Effector memory CD4-positive, alpha-beta T cell (primary cell): ENCODE measurements at regions not wholly inside any gene's neighbourhood (a gene's known extent, or its start where the extent isn't known, plus 50 kb on each side); places are given as distances from the start of the nearest gene placed in this dataset.

Experiments
- DNase-seq, 3 donors: peaks; one replicate each; pipeline ENCODE4 v3.0.0-alpha.2; 2020
- H3K27ac ChIP-seq: 2 replicates; pipeline ENCODE4 v1.7.0; 2013; ENCODE audit warnings: mild to moderate bottlenecking, low read length, moderate library complexity; ENCODE audit not compliant: insufficient read depth, poor library complexity, severe bottlenecking
- H3K27me3 ChIP-seq: replicated peaks from 2 replicates; pipeline ENCODE4 v1.7.0; 2013; ENCODE audit warnings: mild to moderate bottlenecking, low read length; ENCODE audit not compliant: insufficient read depth, control insufficient read depth, poor library complexity, severe bottlenecking
- H3K36me3 ChIP-seq: 2 replicates; pipeline ENCODE4 v1.7.0; 2013; ENCODE audit warnings: mild to moderate bottlenecking, low read length, moderate library complexity; ENCODE audit not compliant: control insufficient read depth, insufficient read depth
- H3K4me1 ChIP-seq: 2 replicates; pipeline ENCODE4 v1.7.0; 2013; ENCODE audit warnings: low read length, mild to moderate bottlenecking; ENCODE audit not compliant: control insufficient read depth, insufficient read depth, poor library complexity, severe bottlenecking
- H3K4me3 ChIP-seq: 2 replicates; pipeline ENCODE4 v1.7.0; 2013; ENCODE audit warnings: low read length, low read depth, mild to moderate bottlenecking; ENCODE audit not compliant: insufficient read depth, poor library complexity, severe bottlenecking
- H3K9me3 ChIP-seq: 2 replicates; pipeline ENCODE4 v1.7.0; 2013; ENCODE audit warnings: mild to moderate bottlenecking, low read length, moderate library complexity; ENCODE audit not compliant: control insufficient read depth

GRCh38 chr13:107003911-107004310, 436.0 kb upstream of the ARGLU1 start:
- H3K4me1 ChIP-seq: no peaks in the 10 kb centered on the region
- H3K4me3 ChIP-seq: no peak overlapping the region
- no peaks in the 10 kb centered on the region for H3K27me3 ChIP-seq
- H3K27ac ChIP-seq: no peak overlapping the region
- DNase-seq: no peak
- H3K36me3 ChIP-seq: no peaks in the 10 kb centered on the region
- no peaks in the 10 kb centered on the region for H3K9me3 ChIP-seq

- Histone ChIP-seq H3K36me3 (no peaks in the 10 kb centered on the region), H3K4me1 (no peaks in the 10 kb centered on the region), H3K27ac (no peak overlapping the region), H3K9me3 (no peaks in the 10 kb centered on the region), H3K27me3 (no peaks in the 10 kb centered on the region), H3K4me3 (no peak overlapping the region)
- no peak for DNase-seq
Observed at GRCh38 chr13:106998664-106999063, 430.7 kb upstream of the ARGLU1 start.

- H3K4me3 ChIP-seq: no peak overlapping the region
- no peaks in the 10 kb centered on the region for H3K36me3 ChIP-seq
- no peaks in the 10 kb centered on the region for H3K9me3 ChIP-seq
- H3K4me1 ChIP-seq: no peaks in the 10 kb centered on the region
- H3K27me3 ChIP-seq: no peaks in the 10 kb centered on the region
- no peak for DNase-seq
- H3K27ac ChIP-seq: no peak overlapping the region
Observed at GRCh38 chr13:106997696-106998095, 429.8 kb upstream of the ARGLU1 start.

GRCh38 chr13:106996867-106997618, 429.1 kb upstream of the ARGLU1 start:
- Histone ChIP-seq H3K4me3 (no peak overlapping the region), H3K9me3 (no peaks in the 10 kb centered on the region), H3K27ac (no peak overlapping the region), H3K27me3 (no peaks in the 10 kb centered on the region), H3K4me1 (no peaks in the 10 kb centered on the region), H3K36me3 (no peaks in the 10 kb centered on the region)
- DNase-seq: no peak

GRCh38 chr13:106990594-106990993, 422.7 kb upstream of the ARGLU1 start:
- DNase-seq: no peak
- Histone ChIP-seq H3K27ac (no peak overlapping the region), H3K9me3 (no peaks in the 10 kb centered on the region), H3K4me1 (no peaks in the 10 kb centered on the region), H3K27me3 (no peaks in the 10 kb centered on the region), H3K4me3 (no peak overlapping the region), H3K36me3 (no peaks in the 10 kb centered on the region)

GRCh38 chr13:106989876-106990275, 421.9 kb upstream of the ARGLU1 start:
- H3K27ac ChIP-seq: no peak overlapping the region
- no peaks in the 10 kb centered on the region for H3K9me3 ChIP-seq
- no peak overlapping the region for H3K4me3 ChIP-seq
- no peaks in the 10 kb centered on the region for H3K4me1 ChIP-seq
- H3K36me3 ChIP-seq: no peaks in the 10 kb centered on the region
- DNase-seq: no peak
- H3K27me3 ChIP-seq: no peaks in the 10 kb centered on the region

GRCh38 chr13:106987427-106987785, 419.5 kb upstream of the ARGLU1 start:
- Histone ChIP-seq H3K27ac (no peak overlapping the region), H3K9me3 (no peaks in the 10 kb centered on the region), H3K4me1 (no peaks in the 10 kb centered on the region), H3K36me3 (no peaks in the 10 kb centered on the region), H3K4me3 (no peak overlapping the region), H3K27me3 (no peaks in the 10 kb centered on the region)
- no peak for DNase-seq

- no peak overlapping the region for H3K4me3 ChIP-seq
- no peak overlapping the region for H3K27ac ChIP-seq
- no peaks in the 10 kb centered on the region for H3K9me3 ChIP-seq
- H3K36me3 ChIP-seq: no peaks in the 10 kb centered on the region
- H3K4me1 ChIP-seq: no peaks in the 10 kb centered on the region
- DNase-seq: no peak
- no peaks in the 10 kb centered on the region for H3K27me3 ChIP-seq
Observed at GRCh38 chr13:106986687-106987426, 418.9 kb upstream of the ARGLU1 start.

- DNase-seq: no peak
- H3K27ac ChIP-seq: no peak overlapping the region
- no peaks in the 10 kb centered on the region for H3K27me3 ChIP-seq
- no peaks in the 10 kb centered on the region for H3K4me1 ChIP-seq
- H3K4me3 ChIP-seq: no peak overlapping the region
- no peaks in the 10 kb centered on the region for H3K9me3 ChIP-seq
- H3K36me3 ChIP-seq: no peaks in the 10 kb centered on the region
Observed at GRCh38 chr13:106986033-106986484, 418.1 kb upstream of the ARGLU1 start.

- no peak for DNase-seq
- Histone ChIP-seq H3K27ac (no peak overlapping the region), H3K4me3 (no peak overlapping the region), H3K36me3 (no peaks in the 10 kb centered on the region), H3K27me3 (no peaks in the 10 kb centered on the region), H3K4me1 (no peaks in the 10 kb centered on the region), H3K9me3 (no peaks in the 10 kb centered on the region)
Observed at GRCh38 chr13:106985481-106985880, 417.5 kb upstream of the ARGLU1 start.
